ENCODE measurements at regions not wholly inside any gene's neighbourhood (a gene's known extent, or its start where the extent isn't known, plus 50 kb on each side); places are given as distances from the start of the nearest gene placed in this dataset.
A peak's percentile ranks its signal among the peaks of the same experiment; 100 is the strongest.

GRCh38 chr6:113691260-113691656, 165.9 kb upstream of the MARCKS start:
- Histone ChIP-seq H3K36me3 (replicated peaks in 1 of 2; ENCODE audit: control insufficient read depth in 1 of 2, insufficient read depth in 2 of 2, low read length in 1 of 2) (no peaks in the 10 kb centered on the region), H4K20me1 (ENCODE audit: insufficient read depth) (no peaks in the 10 kb centered on the region), H3K79me2 (ENCODE audit: insufficient read depth) (no peaks in the 10 kb centered on the region), H3K27ac (ENCODE audit: low read depth in 2 of 2, low read length in 1 of 2) (0 out of 4 replicates have a peak overlapping the region, but pooled peaks of 1 of the 2 experiments have one; percentile 76), H3K4me2 (no peak overlapping the region), H3F3A (replicated peaks; ENCODE audit: insufficient read depth) (peaks cover 17% of the 10 kb centered on the region), H3K9me3 (no peaks in the 10 kb centered on the region), H3K9me2 (no peaks in the 10 kb centered on the region), H3K27me3 (ENCODE audit: insufficient read depth) (no peaks in the 10 kb centered on the region), H3K4me3 (ENCODE audit: low read depth in 2 of 2, low read length in 1 of 2) (no peak overlapping the region), H3K9ac (no peak overlapping the region), H2AFZ (ENCODE audit: low read depth) (no peak overlapping the region), H3K4me1 (ENCODE audit: control insufficient read depth in 1 of 2, insufficient read depth in 2 of 2, low read depth in 1 of 2, low read length in 1 of 2) (no peaks in the 10 kb centered on the region; a peak in 1 of 4 replicates)
- no peak for DNase-seq
- CTCF ChIA-PET: no interaction called here
- TF ChIP-seq RCOR1 (IDR thresholded peaks at IDR 0.05; ENCODE audit: low read length) (no peak), NRF1 (IDR thresholded peaks at IDR 0.05; ENCODE audit: low read depth, low read length) (no peak), POLR2AphosphoS5 (IDR thresholded peaks at IDR 0.05; ENCODE audit: low read depth, low read length) (no peak), PBX3 (IDR thresholded peaks at IDR 0.05) (no peak), USF2 (IDR thresholded peaks at IDR 0.05; ENCODE audit: borderline replicate concordance, low read depth, low read length) (no peak), GABPA (IDR thresholded peaks at IDR 0.05; ENCODE audit: low read depth) (no peak), MEF2A (IDR thresholded peaks at IDR 0.05; ENCODE audit: borderline replicate concordance, low read depth) (no peak), ZBTB33 (IDR thresholded peaks at IDR 0.05; ENCODE audit: borderline replicate concordance, low read depth) (no peak), YY1 (IDR thresholded peaks at IDR 0.05; ENCODE audit: low read depth) (no peak), ELF1 (IDR thresholded peaks at IDR 0.05) (no peak)
- TF ChIP-seq, protein P1, sequence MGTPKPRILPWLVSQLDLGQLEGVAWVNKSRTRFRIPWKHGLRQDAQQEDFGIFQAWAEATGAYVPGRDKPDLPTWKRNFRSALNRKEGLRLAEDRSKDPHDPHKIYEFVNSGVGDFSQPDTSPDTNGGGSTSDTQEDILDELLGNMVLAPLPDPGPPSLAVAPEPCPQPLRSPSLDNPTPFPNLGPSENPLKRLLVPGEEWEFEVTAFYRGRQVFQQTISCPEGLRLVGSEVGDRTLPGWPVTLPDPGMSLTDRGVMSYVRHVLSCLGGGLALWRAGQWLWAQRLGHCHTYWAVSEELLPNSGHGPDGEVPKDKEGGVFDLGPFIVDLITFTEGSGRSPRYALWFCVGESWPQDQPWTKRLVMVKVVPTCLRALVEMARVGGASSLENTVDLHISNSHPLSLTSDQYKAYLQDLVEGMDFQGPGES (IDR thresholded peaks at IDR 0.05; ENCODE audit: low read depth, low read length): no peak
- WGBS (ENCODE audit: low lambda C conversion rate): 97% methylated on average over 4 of the region's 4 CpGs
- POLR2A ChIA-PET: no interaction called here

DNA sequence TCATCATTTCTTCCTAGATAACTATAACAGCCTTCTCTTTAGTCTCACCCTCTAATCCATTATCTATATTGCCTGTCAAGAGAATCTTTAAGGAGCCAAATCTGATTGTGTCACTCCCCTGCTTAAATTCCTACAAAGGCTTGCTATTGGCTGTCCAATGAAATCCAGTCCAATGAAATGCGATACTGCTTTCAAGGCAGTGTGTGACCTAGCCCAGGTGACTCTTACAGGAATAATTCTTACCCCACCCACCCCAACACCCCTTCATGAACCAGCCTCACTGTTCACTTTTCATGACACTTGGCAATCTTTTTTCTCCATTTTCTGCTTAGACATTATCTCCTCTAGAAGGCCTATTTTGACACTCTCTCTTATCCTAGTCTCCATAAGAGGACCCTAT, 163.3 kb upstream of the MARCKS start:
- H3K9me3 ChIP-seq: no peaks in the 10 kb centered on the region
- WGBS (ENCODE audit: low lambda C conversion rate): 94% methylated on average over 1 of the region's 1 CpG
- POLR2A ChIA-PET: no interaction called here
- H4K20me1 ChIP-seq (ENCODE audit: insufficient read depth): no peaks in the 10 kb centered on the region
- H3K27ac ChIP-seq (ENCODE audit: low read depth in 2 of 2, low read length in 1 of 2): peak overlapping the region in 1 of 2 experiments; percentile 48; a peak in 1 of 4 replicates
- no peak overlapping the region for H3K4me3 ChIP-seq (ENCODE audit: low read depth in 2 of 2, low read length in 1 of 2)
- no peak overlapping the region for H3K4me2 ChIP-seq
- H3F3A ChIP-seq (replicated peaks; ENCODE audit: insufficient read depth): peaks cover 17% of the 10 kb centered on the region
- H3K79me2 ChIP-seq (ENCODE audit: insufficient read depth): no peaks in the 10 kb centered on the region
- no peak overlapping the region for H2AFZ ChIP-seq (ENCODE audit: low read depth)
- H3K9ac ChIP-seq: no peak overlapping the region
- no peak for DNase-seq
- H3K27me3 ChIP-seq (ENCODE audit: insufficient read depth): no peaks in the 10 kb centered on the region
- H3K36me3 ChIP-seq (replicated peaks in 1 of 2; ENCODE audit: control insufficient read depth in 1 of 2, insufficient read depth in 2 of 2, low read length in 1 of 2): no peaks in the 10 kb centered on the region
- CTCF ChIA-PET: no interaction called here
- H3K9me2 ChIP-seq: no peaks in the 10 kb centered on the region
- no peaks in the 10 kb centered on the region; a peak in 1 of 4 replicates for H3K4me1 ChIP-seq (ENCODE audit: control insufficient read depth in 1 of 2, insufficient read depth in 2 of 2, low read depth in 1 of 2, low read length in 1 of 2)
- TF ChIP-seq POLR2AphosphoS5 (IDR thresholded peaks at IDR 0.05; ENCODE audit: low read depth, low read length) (no peak), FOSL2 (IDR thresholded peaks at IDR 0.05; ENCODE audit: borderline replicate concordance, low read depth) (no peak), ZBTB33 (IDR thresholded peaks at IDR 0.05; ENCODE audit: borderline replicate concordance, low read depth) (no peak), FOXJ3 (CRISPR knock-in tag; IDR thresholded peaks at IDR 0.05) (no peak), CTCF (IDR thresholded peaks at IDR 0.05) (no peak), GATA2 (CRISPR knock-in tag; IDR thresholded peaks at IDR 0.05) (no peak), PBX3 (IDR thresholded peaks at IDR 0.05) (no peak), RCOR1 (IDR thresholded peaks at IDR 0.05; ENCODE audit: low read length) (no peak), CHD2 (IDR thresholded peaks at IDR 0.05; ENCODE audit: low read length, partially characterized antibody) (no peak)

Measured in SK-N-SH (cell line).